Breast epithelium (tissue), 3 donors: ENCODE measurements at regions not wholly inside any gene's neighbourhood (a gene's known extent, or its start where the extent isn't known, plus 50 kb on each side); places are given as distances from the start of the nearest gene placed in this dataset.

ENCODE experiments used
- CTCF ChIP-seq, 3 donors: fragments of 450-650 bp; IDR thresholded peaks; one replicate each; pipeline ENCODE4 v1.5.1; 2016 to 2017; ENCODE audit warnings: antibody characterized with exemption in 3 of 3, mild to moderate bottlenecking in 3 of 3, moderate library complexity in 3 of 3
- POLR2A ChIP-seq: fragments of 450-650 bp; IDR thresholded peaks from one replicate; pipeline ENCODE4 v1.6.1; 2016; ENCODE audit warnings: antibody characterized with exemption, mild to moderate bottlenecking, moderate library complexity
- POLR2AphosphoS5 ChIP-seq, 3 donors: sonication (generic); formaldehyde crosslinking; IDR thresholded peaks; one replicate each; pipeline ENCODE4 v1.6.1; 2017; ENCODE audit warnings: antibody characterized with exemption in 3 of 3

GRCh38 chr4:156169861-156170260 is 216.2 kb upstream of the CTSO start:
- TF ChIP-seq POLR2AphosphoS5 (IDR thresholded peaks at IDR 0.05) (no peak), CTCF (IDR thresholded peaks at IDR 0.05) (no peak), POLR2A (no peak)
